CD4-positive, alpha-beta T cell treated with Interferon alpha-2 for 1 hour (primary cell): ENCODE measurements at regions not wholly inside any gene's neighbourhood (a gene's known extent, or its start where the extent isn't known, plus 50 kb on each side); places are given as distances from the start of the nearest gene placed in this dataset.
"Not testable (repeated sequence)": the region's sequence is repeated elsewhere in the genome, so short reads cannot be mapped to it uniquely, and the experiment has no call there.

Experiments
- DNase-seq, 2 donors: peaks; one replicate each; pipeline ENCODE4 v3.0.0-alpha.2; 2020 to 2022

- DNase-seq, result no peak
Observed at GRCh38 chr15:56806148-56806536, 72.8 kb upstream of the ZNF280D start.

- no peak for DNase-seq
Observed at GRCh38 chr15:56805466-56806147, 72.3 kb upstream of the ZNF280D start.

- no peak for DNase-seq
Observed at GRCh38 chr15:56804938-56805337, 71.6 kb upstream of the ZNF280D start.

GRCh38 chr15:56804279-56804678 lies 71.0 kb upstream of the ZNF280D start:
- no peak for DNase-seq

- no peak for DNase-seq
Observed at GRCh38 chr15:56802161-56802560, 68.9 kb upstream of the ZNF280D start.

- DNase-seq, result no peak
Observed at GRCh38 chr15:56798639-56799038, 65.3 kb upstream of the ZNF280D start.

- DNase-seq, result no peak
Observed at GRCh38 chr15:56797720-56798275, 64.5 kb upstream of the ZNF280D start.

GRCh38 chr15:56795502-56795901 lies 62.2 kb upstream of the ZNF280D start:
- no peak for DNase-seq

- no peak for DNase-seq
Observed at GRCh38 chr15:56794553-56795329, 61.4 kb upstream of the ZNF280D start.

- DNase-seq, result no peak
Observed at GRCh38 chr15:56794165-56794552, 60.9 kb upstream of the ZNF280D start.

- no peak for DNase-seq
Observed at GRCh38 chr15:56792211-56792610, 58.9 kb upstream of the ZNF280D start.

- not testable (repeated sequence) for DNase-seq
Observed at GRCh38 chr15:56791521-56791920, 58.2 kb upstream of the ZNF280D start.

- no peak for DNase-seq
Observed at GRCh38 chr15:56788359-56788758, 55.0 kb upstream of the ZNF280D start.

GRCh38 chr15:56786966-56787365 lies 53.7 kb upstream of the ZNF280D start:
- DNase-seq, result no peak

GRCh38 chr15:56783857-56784661 lies 50.8 kb upstream of the ZNF280D start:
- no peak for DNase-seq

- no peak for DNase-seq
Observed at GRCh38 chr15:56783156-56783856, 50.0 kb upstream of the ZNF280D start.
